Activated CD4-positive, alpha-beta T cell treated with anti-CD3 and anti-CD28 coated beads, Interleukin-2, amount 50 U/mL, for 24 hours (primary cell): ENCODE measurements at regions not wholly inside any gene's neighbourhood (a gene's known extent, or its start where the extent isn't known, plus 50 kb on each side); places are given as distances from the start of the nearest gene placed in this dataset.
"Not testable (repeated sequence)": the region's sequence is repeated elsewhere in the genome, so short reads cannot be mapped to it uniquely, and the experiment has no call there.

ENCODE experiments used
- DNase-seq, 2 donors: peaks; one replicate each; pipeline ENCODE4 v3.0.0-alpha.2; 2020; ENCODE audit warnings: low read depth in 1 of 2, low spot score in 1 of 2

- no peak for DNase-seq
These were observed 75.3 kb downstream of the TMEM167A start for GRCh38 chr5:83001796-83002381.

GRCh38 chr5:83000922-83001321 lies 76.3 kb downstream of the TMEM167A start:
- no peak for DNase-seq

- DNase-seq, result no peak
These were observed 76.8 kb downstream of the TMEM167A start for GRCh38 chr5:83000428-83000827.

GRCh38 chr5:82993416-82993815 lies 83.8 kb downstream of the TMEM167A start:
- no peak for DNase-seq

GRCh38 chr5:82992646-82993045 lies 84.5 kb downstream of the TMEM167A start:
- DNase-seq, result no peak

GRCh38 chr5:82991678-82992323 lies 85.4 kb downstream of the TMEM167A start:
- no peak for DNase-seq

- no peak for DNase-seq
These were observed 86.1 kb downstream of the TMEM167A start for GRCh38 chr5:82991059-82991458.

GRCh38 chr5:82987188-82987587 lies 90.0 kb downstream of the TMEM167A start:
- DNase-seq, result no peak

GRCh38 chr5:82986404-82986803 lies 90.8 kb downstream of the TMEM167A start:
- no peak for DNase-seq

- no peak for DNase-seq
These were observed 91.4 kb downstream of the TMEM167A start for GRCh38 chr5:82985763-82986162.

GRCh38 chr5:82984786-82985735 lies 92.1 kb downstream of the TMEM167A start:
- DNase-seq, result no peak

GRCh38 chr5:82982846-82983245 lies 94.3 kb downstream of the TMEM167A start:
- no peak for DNase-seq

- DNase-seq, result not testable (repeated sequence)
These were observed 100.3 kb downstream of the TMEM167A start for GRCh38 chr5:82976887-82977286.

- DNase-seq, result no peak
These were observed 101.4 kb downstream of the TMEM167A start for GRCh38 chr5:82975812-82976211.

- DNase-seq, result no peak
These were observed 101.8 kb downstream of the TMEM167A start for GRCh38 chr5:82975396-82975795.

- not testable (repeated sequence) for DNase-seq
These were observed 102.8 kb downstream of the TMEM167A start for GRCh38 chr5:82974346-82974745.

GRCh38 chr5:82971901-82972300 lies 105.3 kb downstream of the TMEM167A start:
- DNase-seq, result no peak

- DNase-seq, result not testable (repeated sequence)
These were observed 106.0 kb downstream of the TMEM167A start for GRCh38 chr5:82971034-82971806.

- DNase-seq, result peak in 1 of 2 donors; percentile 33
These were observed 107.8 kb downstream of the TMEM167A start for GRCh38 chr5:82969221-82969976.

GRCh38 chr5:82967072-82967471 lies 110.1 kb downstream of the TMEM167A start:
- no peak for DNase-seq
